ENCODE measurements at regions not wholly inside any gene's neighbourhood (a gene's known extent, or its start where the extent isn't known, plus 50 kb on each side); places are given as distances from the start of the nearest gene placed in this dataset.
"Not testable (repeated sequence)": the region's sequence is repeated elsewhere in the genome, so short reads cannot be mapped to it uniquely, and the experiment has no call there.

DNA sequence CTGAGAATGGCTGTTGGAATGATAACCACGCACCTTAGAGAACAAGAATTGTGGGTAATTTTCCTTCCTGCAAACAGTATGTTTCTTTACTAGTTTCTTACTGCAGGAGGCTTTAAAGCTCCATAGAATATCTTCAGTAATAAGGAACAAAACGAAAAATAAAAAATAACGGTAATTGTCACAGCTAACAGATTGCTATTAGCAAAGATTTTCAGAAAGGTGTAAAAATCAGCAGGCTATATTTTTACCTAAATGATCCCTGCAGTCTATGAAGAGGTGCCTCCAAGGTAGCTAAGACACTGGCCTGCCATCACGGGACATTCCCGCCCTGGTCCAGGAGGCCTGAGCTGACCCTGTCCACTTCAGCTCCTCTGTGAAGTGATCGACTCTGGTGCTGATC lies 127.6 kb upstream of the KCNJ18 start:
- not testable (repeated sequence) for TF ChIP-seq POLR2A (IDR thresholded peaks at IDR 0.05)
- TF ChIP-seq, protein P1, sequence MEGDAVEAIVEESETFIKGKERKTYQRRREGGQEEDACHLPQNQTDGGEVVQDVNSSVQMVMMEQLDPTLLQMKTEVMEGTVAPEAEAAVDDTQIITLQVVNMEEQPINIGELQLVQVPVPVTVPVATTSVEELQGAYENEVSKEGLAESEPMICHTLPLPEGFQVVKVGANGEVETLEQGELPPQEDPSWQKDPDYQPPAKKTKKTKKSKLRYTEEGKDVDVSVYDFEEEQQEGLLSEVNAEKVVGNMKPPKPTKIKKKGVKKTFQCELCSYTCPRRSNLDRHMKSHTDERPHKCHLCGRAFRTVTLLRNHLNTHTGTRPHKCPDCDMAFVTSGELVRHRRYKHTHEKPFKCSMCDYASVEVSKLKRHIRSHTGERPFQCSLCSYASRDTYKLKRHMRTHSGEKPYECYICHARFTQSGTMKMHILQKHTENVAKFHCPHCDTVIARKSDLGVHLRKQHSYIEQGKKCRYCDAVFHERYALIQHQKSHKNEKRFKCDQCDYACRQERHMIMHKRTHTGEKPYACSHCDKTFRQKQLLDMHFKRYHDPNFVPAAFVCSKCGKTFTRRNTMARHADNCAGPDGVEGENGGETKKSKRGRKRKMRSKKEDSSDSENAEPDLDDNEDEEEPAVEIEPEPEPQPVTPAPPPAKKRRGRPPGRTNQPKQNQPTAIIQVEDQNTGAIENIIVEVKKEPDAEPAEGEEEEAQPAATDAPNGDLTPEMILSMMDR (IDR thresholded peaks at IDR 0.05), result not testable (repeated sequence)

All from vagina (tissue), 2 donors.